ENCODE measurements at regions not wholly inside any gene's neighbourhood (a gene's known extent, or its start where the extent isn't known, plus 50 kb on each side); places are given as distances from the start of the nearest gene placed in this dataset.

GRCh38 chr13:53854321-53854720 is 825.7 kb downstream of the OLFM4 start:
- DNase-seq (ENCODE audit: low spot score), result no peak

DNA sequence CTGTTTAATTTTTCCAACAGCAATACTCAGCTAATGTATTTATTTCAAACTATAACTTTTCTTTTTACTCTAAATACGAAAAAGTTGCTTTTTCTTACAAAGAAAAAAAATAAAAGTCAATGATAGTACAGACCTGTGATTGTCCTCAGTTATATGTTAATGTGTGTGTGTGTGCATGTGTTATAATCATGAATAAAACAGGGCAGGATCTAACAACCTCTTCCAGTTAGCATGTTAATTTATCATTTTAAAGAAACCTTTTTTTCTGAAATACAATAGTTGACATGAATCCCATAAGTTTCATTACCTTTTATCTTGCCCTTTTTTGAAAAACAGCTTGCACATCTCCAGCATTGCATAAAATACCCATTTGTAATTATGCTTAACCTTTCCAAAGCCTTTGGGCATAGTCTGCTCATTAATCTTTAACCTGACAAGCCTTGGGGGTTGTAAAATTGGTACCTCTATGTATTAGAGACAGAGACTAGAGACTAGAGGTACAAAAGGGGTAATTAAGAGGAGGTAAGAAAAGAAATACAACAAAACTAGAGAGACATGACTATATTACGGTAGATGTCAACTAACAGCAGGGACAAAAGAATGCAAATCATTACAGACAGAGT is 828.1 kb downstream of the OLFM4 start:
- no peak for DNase-seq (ENCODE audit: low spot score)

DNA sequence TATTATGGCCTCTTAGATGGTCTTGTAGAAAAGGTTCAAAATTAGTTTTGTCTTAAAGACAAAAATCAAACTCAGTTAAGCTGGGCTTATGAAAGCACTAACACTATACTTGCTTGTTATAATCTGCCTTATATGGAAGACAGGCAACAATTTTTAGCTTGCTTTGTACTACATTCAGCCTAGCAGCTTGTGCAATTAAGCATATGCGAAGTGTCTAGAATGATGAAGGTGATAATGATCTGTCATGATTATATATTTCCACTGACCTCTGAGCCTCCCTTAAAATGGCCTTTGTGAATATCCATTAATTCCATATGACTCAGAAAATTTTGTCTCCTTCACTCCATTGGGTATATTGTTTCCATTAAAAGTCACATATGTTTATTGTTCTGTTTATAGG is 834.9 kb downstream of the OLFM4 start:
- no peak for DNase-seq (ENCODE audit: low spot score)

DNA sequence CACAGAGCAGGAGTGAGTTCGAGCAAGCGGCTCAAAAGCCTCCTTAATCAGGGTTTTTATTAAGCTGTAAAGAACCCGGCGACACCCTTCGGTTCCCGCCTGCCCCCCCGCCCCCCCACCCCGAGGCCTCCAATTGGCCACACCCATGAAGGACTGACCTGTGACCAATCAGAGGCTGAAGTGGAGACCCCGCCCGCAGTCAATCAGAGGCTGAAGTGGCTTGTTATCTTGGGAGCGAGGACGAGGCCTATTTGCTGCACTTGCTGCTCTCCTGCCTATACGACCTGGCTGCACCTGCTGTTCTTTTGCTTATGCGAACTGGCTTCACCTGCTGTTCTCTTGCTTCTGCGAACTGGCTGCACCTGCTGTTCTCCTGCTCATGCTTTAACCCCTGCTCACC is 844.9 kb downstream of the OLFM4 start:
- DNase-seq (ENCODE audit: low spot score), result no peak

GRCh38 chr13:53878861-53879260 is 850.2 kb downstream of the OLFM4 start:
- DNase-seq (ENCODE audit: low spot score), result no peak

DNA sequence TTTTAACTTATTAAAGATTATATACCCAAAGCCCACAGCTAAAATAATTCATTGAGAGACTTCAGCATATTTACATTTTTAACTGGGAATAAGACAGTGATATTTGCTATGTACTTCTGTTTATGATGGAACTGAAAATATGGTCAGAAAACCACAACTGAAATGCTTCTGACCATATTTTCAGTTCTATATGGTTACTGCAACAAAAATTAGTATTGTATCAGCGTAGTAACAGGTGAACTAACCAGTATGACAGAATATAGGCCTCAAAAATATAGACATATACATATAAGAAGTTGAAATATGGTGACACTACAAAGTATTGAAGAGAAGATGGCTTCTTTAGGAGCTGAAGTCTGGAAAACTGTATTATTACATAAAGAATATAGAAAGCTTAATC is 857.4 kb downstream of the OLFM4 start:
- no peak for DNase-seq (ENCODE audit: low spot score)

DNA sequence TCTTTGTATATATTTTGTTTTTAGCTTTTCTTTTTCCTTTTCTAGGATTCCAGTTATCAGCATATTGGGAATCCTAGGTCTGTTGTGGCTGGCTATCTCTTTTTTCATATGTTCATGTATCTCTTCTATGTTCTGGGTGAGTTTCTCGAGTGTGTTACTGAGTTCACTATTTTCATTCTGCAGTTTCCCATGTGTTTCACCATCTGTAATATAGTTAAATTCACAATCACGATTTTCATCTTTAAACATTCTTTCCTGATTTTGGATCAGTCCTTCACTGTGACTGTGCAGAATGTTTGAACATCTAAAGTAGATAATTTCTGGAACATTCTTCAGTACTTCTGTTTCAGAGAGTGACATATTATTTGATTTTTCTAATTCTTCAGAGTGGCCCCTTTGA is 862.1 kb downstream of the OLFM4 start:
- DNase-seq (ENCODE audit: low spot score), result no peak

- DNase-seq (ENCODE audit: low spot score), result no peak
These were observed 873.0 kb downstream of the OLFM4 start for GRCh38 chr13:53901593-53901992.

DNA sequence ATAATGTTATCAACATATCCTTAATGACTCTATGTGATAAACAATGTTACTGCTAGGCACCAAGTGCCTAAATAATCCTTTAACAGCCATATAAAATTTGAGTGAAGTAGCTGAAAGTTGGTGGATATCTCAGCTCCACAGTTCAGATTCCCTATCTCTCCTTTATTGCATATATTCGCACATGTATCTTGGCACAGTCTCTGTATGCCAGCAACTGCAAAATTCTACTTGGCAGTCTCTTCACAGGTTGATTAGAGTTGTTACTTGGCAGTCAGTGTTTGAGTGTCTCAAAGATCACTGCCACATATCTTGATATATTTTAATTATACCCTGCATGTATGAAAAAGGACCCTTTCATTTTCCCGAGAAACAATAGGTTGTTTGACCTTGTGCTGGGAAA is 879.3 kb downstream of the OLFM4 start:
- no peak for DNase-seq (ENCODE audit: low spot score)

DNA sequence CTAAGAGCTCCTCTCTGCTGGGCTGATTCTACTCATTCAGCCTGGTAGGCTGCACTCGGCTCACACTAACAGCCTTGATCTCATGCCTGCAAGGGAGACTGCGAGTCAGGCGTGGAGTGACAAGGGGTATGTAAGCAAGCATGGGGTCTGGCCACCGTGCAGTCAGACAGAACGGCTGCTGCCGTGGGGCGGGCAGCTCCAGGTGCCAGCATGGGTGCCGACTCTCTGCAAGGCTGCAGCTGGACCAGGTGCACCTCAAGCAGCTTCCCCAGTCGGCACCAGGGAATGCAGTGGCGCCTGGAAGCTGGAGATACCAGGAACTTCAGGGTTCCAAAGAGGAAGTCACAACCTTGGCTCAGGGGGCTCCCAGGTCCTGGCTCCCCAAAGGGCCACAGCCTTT is 892.3 kb downstream of the OLFM4 start:
- no peak for DNase-seq (ENCODE audit: low spot score)

GRCh38 chr13:53921473-53921872 is 892.9 kb downstream of the OLFM4 start:
- DNase-seq (ENCODE audit: low spot score), result no peak

DNA sequence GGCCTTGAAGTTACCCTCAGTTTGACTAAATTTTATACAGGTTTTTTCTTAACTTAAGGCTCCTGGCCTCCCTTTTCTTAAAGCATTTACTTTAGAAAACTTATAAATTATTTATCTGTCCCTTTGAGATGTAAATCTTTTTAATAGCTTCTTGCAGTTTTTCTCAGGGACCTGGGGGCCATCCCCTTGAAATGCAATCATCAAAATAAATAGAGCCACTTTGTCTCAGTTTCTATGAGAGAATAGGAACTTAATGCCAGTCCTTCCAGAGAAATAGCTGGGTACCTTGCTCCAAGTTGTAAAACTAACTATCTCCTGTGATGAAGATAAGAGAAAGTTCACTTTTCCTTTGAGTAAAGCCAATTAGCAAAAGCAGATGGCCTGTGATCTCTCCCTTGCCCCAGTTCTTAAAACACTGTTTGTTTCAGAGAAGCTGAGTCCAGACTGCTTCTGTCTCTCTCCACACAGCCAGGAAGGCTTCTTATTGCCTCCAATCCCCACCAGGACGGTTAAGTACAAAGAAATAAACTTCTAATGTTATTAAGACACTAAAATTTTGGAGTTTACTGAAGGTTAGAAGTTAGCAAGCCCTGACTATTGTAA is 913.1 kb downstream of the OLFM4 start:
- DNase-seq (ENCODE audit: low spot score), result no peak

DNA sequence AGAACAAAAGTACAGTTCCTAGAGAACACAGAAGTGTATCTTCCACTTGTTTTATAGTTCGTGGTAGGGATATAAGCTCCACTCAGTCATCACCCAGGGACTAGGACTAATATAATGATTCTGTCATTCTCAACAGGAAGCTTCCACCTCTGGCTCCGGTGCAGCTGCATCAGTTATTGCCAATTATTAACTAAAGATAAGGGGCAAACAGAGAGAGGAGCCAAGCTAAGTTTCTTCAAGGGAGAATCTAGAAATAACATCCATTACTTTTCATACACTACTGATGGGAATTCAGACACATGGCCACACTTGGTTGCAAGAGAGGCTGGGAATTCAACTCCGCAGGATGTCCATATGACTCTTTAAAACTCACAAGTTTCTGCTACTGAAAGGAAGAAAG is 917.9 kb downstream of the OLFM4 start:
- no peak for DNase-seq (ENCODE audit: low spot score)

GRCh38 chr13:53953183-53953582 is 924.6 kb downstream of the OLFM4 start:
- DNase-seq (ENCODE audit: low spot score), result no peak

Measured in ecto neural progenitor cell (in vitro differentiated cells).